ENCODE measurements at regions not wholly inside any gene's neighbourhood (a gene's known extent, or its start where the extent isn't known, plus 50 kb on each side); places are given as distances from the start of the nearest gene placed in this dataset.

GRCh38 chr13:39134574-39134973 is 96.3 kb downstream of the NHLRC3 start:
- no peaks in the 10 kb centered on the region for H3K36me3 ChIP-seq
- no peaks in the 10 kb centered on the region for H3K4me1 ChIP-seq
- H3K9me3 ChIP-seq, result peaks cover 0 to 1% (median 0%) of the 10 kb centered on the region in 4 donors
- no peaks in the 10 kb centered on the region for H3K27me3 ChIP-seq
- DNase-seq, result no peak
- no peak overlapping the region for H3K27ac ChIP-seq
- intact Hi-C loops (cut with DNase I), result no loop called here
- WGBS, 2 donors, result 75 to 91% methylated on average over 5 of the region's 5 CpGs
- no peak overlapping the region for H3K4me3 ChIP-seq
- TF ChIP-seq CTCF (IDR thresholded peaks at IDR 0.05) (no peak), POLR2AphosphoS5 (IDR thresholded peaks at IDR 0.05) (no peak), EP300 (IDR thresholded peaks at IDR 0.05) (no peak), POLR2A (IDR thresholded peaks at IDR 0.05) (no peak)

- DNase-seq, result no peak
- Histone ChIP-seq H3K4me3 (no peak overlapping the region), H3K27ac (no peak overlapping the region), H3K27me3 (peaks cover 0 to 7% (median 0%) of the 10 kb centered on the region in 3 donors), H3K9me3 (peaks cover 0 to under 1% (median 0%) of the 10 kb centered on the region in 4 donors), H3K36me3 (no peaks in the 10 kb centered on the region), H3K4me1 (no peaks in the 10 kb centered on the region)
- no peak for TF ChIP-seq EP300 (IDR thresholded peaks at IDR 0.05)
- TF ChIP-seq CTCF (IDR thresholded peaks at IDR 0.05), result no peak
- intact Hi-C loops (cut with DNase I), result loop anchor here (2.0 to 10.0 kb wide), 2 partner anchors 120 to 470 kb away; no protein-coding TSS in a partner anchor
- 14 to 58% methylated on average over 2 of the region's 2 CpGs for WGBS, 2 donors
Observed at GRCh38 chr13:39144391-39144790, 106.1 kb downstream of the NHLRC3 start.

GRCh38 chr13:39144941-39145533 is 106.8 kb downstream of the NHLRC3 start:
- intact Hi-C loops (cut with DNase I), result loop anchor here (2.0 to 10.0 kb wide), 2 partner anchors 120 to 470 kb away; no protein-coding TSS in a partner anchor
- WGBS, 2 donors, result 17 to 27% methylated on average over 8 of the region's 8 CpGs

GRCh38 chr13:39148513-39148961 is 110.3 kb downstream of the NHLRC3 start:
- intact Hi-C loops (cut with DNase I), result loop anchor here (10.0 kb wide), 1 partner anchor 116 kb away; no protein-coding TSS in a partner anchor
- TF ChIP-seq POLR2A (IDR thresholded peaks at IDR 0.05) (no peak), CTCF (IDR thresholded peaks at IDR 0.05) (no peak), EP300 (IDR thresholded peaks at IDR 0.05) (no peak), POLR2AphosphoS5 (IDR thresholded peaks at IDR 0.05) (peak in 2 of 4 donors; percentile 23 to 55)

More at GRCh38 chr13:39144941-39145533, 106.8 kb downstream of the NHLRC3 start:
- Histone ChIP-seq H3K36me3 (no peaks in the 10 kb centered on the region), H3K27me3 (peaks cover 0 to 7% (median 0%) of the 10 kb centered on the region in 3 donors), H3K27ac (no peak overlapping the region), H3K4me1 (no peaks in the 10 kb centered on the region), H3K9me3 (no peaks in the 10 kb centered on the region), H3K4me3 (no peak overlapping the region)
- no peak for TF ChIP-seq POLR2A (IDR thresholded peaks at IDR 0.05)
- peak; percentile 34 to 69 (median 46) for TF ChIP-seq CTCF (IDR thresholded peaks at IDR 0.05)
- no peak for TF ChIP-seq EP300 (IDR thresholded peaks at IDR 0.05)
- TF ChIP-seq POLR2AphosphoS5 (IDR thresholded peaks at IDR 0.05), result no peak
- DNase-seq, result peak; percentile 77

More at GRCh38 chr13:39148513-39148961, 110.3 kb downstream of the NHLRC3 start:
- no peaks in the 10 kb centered on the region for H3K36me3 ChIP-seq
- H3K9me3 ChIP-seq, result no peaks in the 10 kb centered on the region
- WGBS, 2 donors, result 78 to 79% methylated on average over 5 of the region's 5 CpGs
- H3K4me1 ChIP-seq, result no peaks in the 10 kb centered on the region
- H3K27me3 ChIP-seq, result no peaks in the 10 kb centered on the region
- H3K27ac ChIP-seq, result no peak overlapping the region
- H3K4me3 ChIP-seq, result no peak overlapping the region
- DNase-seq, result no peak

All from sigmoid colon (tissue), 6 donors.